ENCODE measurements at regions not wholly inside any gene's neighbourhood (a gene's known extent, or its start where the extent isn't known, plus 50 kb on each side); places are given as distances from the start of the nearest gene placed in this dataset.

DNA sequence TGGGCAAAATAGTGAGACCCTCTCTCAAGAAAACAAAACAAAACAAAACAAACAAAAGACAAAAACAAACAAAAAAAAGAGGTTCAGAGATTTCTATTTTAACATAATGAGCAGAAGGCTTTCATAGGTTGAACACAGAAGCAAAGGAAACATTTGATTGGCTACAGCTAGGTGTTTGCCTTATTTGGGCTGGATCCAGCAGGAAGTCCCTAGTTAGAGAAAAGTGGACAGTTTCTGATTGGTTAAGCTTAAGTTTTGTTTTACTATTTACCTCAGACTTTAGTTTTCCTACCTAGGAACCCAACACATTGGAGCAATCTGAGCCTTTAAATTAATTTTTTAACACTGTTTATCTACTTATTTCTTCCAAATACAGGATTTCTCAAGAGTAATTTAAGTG, 566.5 kb upstream of the PCDH15 start:
- no peak overlapping the region for H3K27ac ChIP-seq (ENCODE audit: low read depth, low read length)
- H3K4me1 ChIP-seq (ENCODE audit: control insufficient read depth, low read length) = no peaks in the 10 kb centered on the region
- no peak overlapping the region for H3K4me2 ChIP-seq (ENCODE audit: low read length)
- no peaks in the 10 kb centered on the region; the same call in 1 of the 2 replicates for H3K9me2 ChIP-seq (replicated peaks; ENCODE audit: control insufficient read depth, low read length)
- H3K36me3 ChIP-seq (ENCODE audit: control insufficient read depth, low read length) = no peaks in the 10 kb centered on the region
- no peaks in the 10 kb centered on the region for H3K9me3 ChIP-seq (ENCODE audit: control insufficient read depth, insufficient read depth, low read length)
- H4K20me1 ChIP-seq (ENCODE audit: control insufficient read depth, insufficient read depth, low read depth, low read length) = no peaks in the 10 kb centered on the region
- H3F3A ChIP-seq (ENCODE audit: control insufficient read depth, insufficient read depth) = no peaks in the 10 kb centered on the region
- no peaks in the 10 kb centered on the region for H3K27me3 ChIP-seq (ENCODE audit: control insufficient read depth, low read length)
- TF ChIP-seq, protein P1, sequence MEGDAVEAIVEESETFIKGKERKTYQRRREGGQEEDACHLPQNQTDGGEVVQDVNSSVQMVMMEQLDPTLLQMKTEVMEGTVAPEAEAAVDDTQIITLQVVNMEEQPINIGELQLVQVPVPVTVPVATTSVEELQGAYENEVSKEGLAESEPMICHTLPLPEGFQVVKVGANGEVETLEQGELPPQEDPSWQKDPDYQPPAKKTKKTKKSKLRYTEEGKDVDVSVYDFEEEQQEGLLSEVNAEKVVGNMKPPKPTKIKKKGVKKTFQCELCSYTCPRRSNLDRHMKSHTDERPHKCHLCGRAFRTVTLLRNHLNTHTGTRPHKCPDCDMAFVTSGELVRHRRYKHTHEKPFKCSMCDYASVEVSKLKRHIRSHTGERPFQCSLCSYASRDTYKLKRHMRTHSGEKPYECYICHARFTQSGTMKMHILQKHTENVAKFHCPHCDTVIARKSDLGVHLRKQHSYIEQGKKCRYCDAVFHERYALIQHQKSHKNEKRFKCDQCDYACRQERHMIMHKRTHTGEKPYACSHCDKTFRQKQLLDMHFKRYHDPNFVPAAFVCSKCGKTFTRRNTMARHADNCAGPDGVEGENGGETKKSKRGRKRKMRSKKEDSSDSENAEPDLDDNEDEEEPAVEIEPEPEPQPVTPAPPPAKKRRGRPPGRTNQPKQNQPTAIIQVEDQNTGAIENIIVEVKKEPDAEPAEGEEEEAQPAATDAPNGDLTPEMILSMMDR (IDR thresholded peaks at IDR 0.05; ENCODE audit: low read depth, low read length, poor library complexity, severe bottlenecking) = no peak
- no peak for TF ChIP-seq EZH2phosphoT487 (IDR thresholded peaks at IDR 0.05; ENCODE audit: borderline replicate concordance, low read length)
- H3K79me2 ChIP-seq (ENCODE audit: control insufficient read depth, low read length) = no peaks in the 10 kb centered on the region
- no peak overlapping the region for H3K4me3 ChIP-seq (ENCODE audit: low read length)

DNA sequence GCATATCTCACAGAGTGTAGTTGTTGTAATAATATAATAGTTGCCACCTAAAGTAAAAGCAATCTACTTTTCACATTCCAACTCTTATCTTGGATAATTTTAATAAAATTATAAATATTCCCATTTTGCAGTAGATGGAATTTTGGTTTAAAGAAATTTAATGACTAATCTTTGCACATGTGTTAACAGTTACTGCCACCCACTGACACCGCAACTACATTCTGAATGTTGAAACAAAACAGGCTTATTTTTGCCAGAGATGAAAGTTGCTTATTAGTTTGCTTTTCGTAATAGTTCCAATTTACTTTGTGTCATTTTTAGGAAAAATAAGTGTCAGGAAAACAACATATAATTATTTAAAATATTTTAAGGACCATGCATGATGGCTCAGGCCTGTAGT, 557.5 kb upstream of the PCDH15 start:
- no peaks in the 10 kb centered on the region for H4K20me1 ChIP-seq (ENCODE audit: control insufficient read depth, insufficient read depth, low read depth, low read length)
- H3K4me3 ChIP-seq (ENCODE audit: low read length) = no peak overlapping the region
- H3K4me2 ChIP-seq (ENCODE audit: low read length) = no peak overlapping the region
- TF ChIP-seq, protein P1 (IDR thresholded peaks at IDR 0.05; ENCODE audit: low read depth, low read length, poor library complexity, severe bottlenecking) = no peak
- no peak for TF ChIP-seq EZH2phosphoT487 (IDR thresholded peaks at IDR 0.05; ENCODE audit: borderline replicate concordance, low read length)
- H3K9me2 ChIP-seq (replicated peaks; ENCODE audit: control insufficient read depth, low read length) = no peaks in the 10 kb centered on the region
- H3F3A ChIP-seq (ENCODE audit: control insufficient read depth, insufficient read depth) = no peaks in the 10 kb centered on the region
- H3K36me3 ChIP-seq (ENCODE audit: control insufficient read depth, low read length) = no peaks in the 10 kb centered on the region
- H3K9me3 ChIP-seq (ENCODE audit: control insufficient read depth, insufficient read depth, low read length) = no peaks in the 10 kb centered on the region
- H3K79me2 ChIP-seq (ENCODE audit: control insufficient read depth, low read length) = no peaks in the 10 kb centered on the region
- H3K27me3 ChIP-seq (ENCODE audit: control insufficient read depth, low read length) = no peaks in the 10 kb centered on the region
- H3K4me1 ChIP-seq (ENCODE audit: control insufficient read depth, low read length) = no peaks in the 10 kb centered on the region
- no peak overlapping the region for H3K27ac ChIP-seq (ENCODE audit: low read depth, low read length)

DNA sequence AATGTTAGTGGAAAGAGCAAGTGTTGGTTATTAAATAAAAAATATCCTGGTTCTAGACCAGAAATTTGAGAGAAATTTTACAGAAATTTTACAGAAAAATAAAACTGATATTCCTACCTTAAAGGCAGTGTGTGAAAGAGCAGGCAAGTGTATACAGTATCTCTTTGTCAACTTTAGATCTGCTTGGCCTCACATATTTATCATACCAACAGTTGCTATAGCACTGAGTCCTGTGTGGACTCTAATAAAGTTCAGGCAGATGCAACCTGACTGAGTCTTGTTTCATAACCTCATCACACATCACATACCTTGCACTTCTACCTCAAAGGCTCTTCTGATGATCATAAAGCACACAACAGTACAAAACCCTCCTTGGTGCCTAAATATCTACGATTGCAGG, 552.4 kb upstream of the PCDH15 start:
- Histone ChIP-seq H3K9me3 (ENCODE audit: control insufficient read depth, insufficient read depth, low read length) (no peaks in the 10 kb centered on the region), H3K27ac (ENCODE audit: low read depth, low read length) (no peak overlapping the region), H3K27me3 (ENCODE audit: control insufficient read depth, low read length) (no peaks in the 10 kb centered on the region), H3K4me3 (ENCODE audit: low read length) (no peak overlapping the region), H4K20me1 (ENCODE audit: control insufficient read depth, insufficient read depth, low read depth, low read length) (no peaks in the 10 kb centered on the region), H3F3A (ENCODE audit: control insufficient read depth, insufficient read depth) (no peaks in the 10 kb centered on the region), H3K79me2 (ENCODE audit: control insufficient read depth, low read length) (no peaks in the 10 kb centered on the region), H3K9me2 (replicated peaks; ENCODE audit: control insufficient read depth, low read length) (no peaks in the 10 kb centered on the region; the same call in 1 of the 2 replicates), H3K36me3 (ENCODE audit: control insufficient read depth, low read length) (no peaks in the 10 kb centered on the region), H3K4me1 (ENCODE audit: control insufficient read depth, low read length) (no peaks in the 10 kb centered on the region), H3K4me2 (ENCODE audit: low read length) (no peak overlapping the region)
- TF ChIP-seq, protein P1 (IDR thresholded peaks at IDR 0.05; ENCODE audit: low read depth, low read length, poor library complexity, severe bottlenecking) = no peak
- TF ChIP-seq EZH2phosphoT487 (IDR thresholded peaks at IDR 0.05; ENCODE audit: borderline replicate concordance, low read length) = no peak

DNA sequence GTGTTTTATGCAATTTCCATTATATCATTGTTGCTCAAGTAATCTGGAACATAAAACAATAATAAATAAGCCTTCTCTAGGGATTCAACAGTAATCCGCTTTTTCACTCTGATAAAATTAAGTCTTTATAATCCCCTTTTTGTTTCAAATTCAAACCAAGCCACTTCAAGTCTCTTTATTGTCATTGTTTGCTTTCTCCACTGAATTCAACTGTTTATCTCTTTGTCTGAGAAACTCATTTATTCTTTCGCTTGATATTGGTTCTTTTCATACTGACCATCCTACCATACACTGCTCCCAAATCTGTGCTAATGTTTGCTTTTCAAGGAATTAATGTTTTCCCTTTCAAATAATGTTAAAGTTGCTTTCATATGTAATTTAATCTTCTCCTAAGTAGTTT, 550.4 kb upstream of the PCDH15 start:
- H3K79me2 ChIP-seq (ENCODE audit: control insufficient read depth, low read length) = no peaks in the 10 kb centered on the region
- H3K4me2 ChIP-seq (ENCODE audit: low read length) = no peak overlapping the region
- no peaks in the 10 kb centered on the region for H3F3A ChIP-seq (ENCODE audit: control insufficient read depth, insufficient read depth)
- H3K27ac ChIP-seq (ENCODE audit: low read depth, low read length) = no peak overlapping the region
- no peaks in the 10 kb centered on the region for H3K36me3 ChIP-seq (ENCODE audit: control insufficient read depth, low read length)
- TF ChIP-seq, protein P1 (IDR thresholded peaks at IDR 0.05; ENCODE audit: low read depth, low read length, poor library complexity, severe bottlenecking) = no peak
- no peak for TF ChIP-seq EZH2phosphoT487 (IDR thresholded peaks at IDR 0.05; ENCODE audit: borderline replicate concordance, low read length)
- no peaks in the 10 kb centered on the region for H3K4me1 ChIP-seq (ENCODE audit: control insufficient read depth, low read length)
- H3K27me3 ChIP-seq (ENCODE audit: control insufficient read depth, low read length) = no peaks in the 10 kb centered on the region
- no peaks in the 10 kb centered on the region for H3K9me3 ChIP-seq (ENCODE audit: control insufficient read depth, insufficient read depth, low read length)
- no peak overlapping the region for H3K4me3 ChIP-seq (ENCODE audit: low read length)
- H4K20me1 ChIP-seq (ENCODE audit: control insufficient read depth, insufficient read depth, low read depth, low read length) = no peaks in the 10 kb centered on the region
- no peaks in the 10 kb centered on the region; the same call in 1 of the 2 replicates for H3K9me2 ChIP-seq (replicated peaks; ENCODE audit: control insufficient read depth, low read length)

Measured in DOHH2 (cell line).